GM23338 (cell line): ENCODE measurements at regions not wholly inside any gene's neighbourhood (a gene's known extent, or its start where the extent isn't known, plus 50 kb on each side); places are given as distances from the start of the nearest gene placed in this dataset.

Experiments
- ATAC-seq: fragments of 200-7000 bp; cut with Tn5 transposase; 3 replicates; pipeline ENCODE4 v1.9.1; 2020
- DNase-seq: peaks from one replicate; pipeline ENCODE4 v3.0.0-alpha.2; 2015; ENCODE audit warnings: low spot score
- H2AFZ ChIP-seq: fragments of 200-600 bp; sonication (generic); 2 replicates; pipeline ENCODE4 v1.8.0; 2016; ENCODE audit warnings: antibody characterized with exemption, mild to moderate bottlenecking, moderate library complexity
- H3F3A ChIP-seq: fragments of 200-600 bp; sonication (generic); replicated peaks from 2 replicates; pipeline ENCODE4 v1.8.0; 2017; ENCODE audit warnings: antibody characterized with exemption, mixed run types, low read depth
- H3K27ac ChIP-seq: fragments of 200-600 bp; sonication (generic); 2 replicates; pipeline ENCODE4 v1.6.1; 2016; ENCODE audit warnings: low read depth
- H3K27me3 ChIP-seq: fragments of 200-600 bp; sonication (generic); 2 replicates; pipeline ENCODE4 v1.8.0; 2016; ENCODE audit warnings: mild to moderate bottlenecking, mixed run types, moderate library complexity; ENCODE audit not compliant: insufficient read depth
- H3K36me3 ChIP-seq: fragments of 200-600 bp; sonication (generic); 2 replicates; pipeline ENCODE4 v1.8.0; 2016; ENCODE audit warnings: mild to moderate bottlenecking; ENCODE audit not compliant: insufficient read depth
- H3K4me1 ChIP-seq: fragments of 200-600 bp; sonication (generic); 2 replicates; pipeline ENCODE4 v1.8.0; 2016; ENCODE audit warnings: mild to moderate bottlenecking, moderate library complexity; ENCODE audit not compliant: insufficient read depth
- H3K4me2 ChIP-seq: fragments of 200-600 bp; sonication (generic); 2 replicates; pipeline ENCODE4 v1.7.1; 2017; ENCODE audit warnings: mixed run types
- H3K4me3 ChIP-seq: fragments of 200-600 bp; sonication (generic); 2 replicates; pipeline ENCODE4 v1.6.1; 2016; ENCODE audit warnings: mixed run types
- H3K79me2 ChIP-seq: fragments of 200-600 bp; sonication (generic); replicated peaks from 2 replicates; pipeline ENCODE4 v1.8.0; 2017; ENCODE audit warnings: mild to moderate bottlenecking; ENCODE audit not compliant: insufficient read depth
- H3K9me2 ChIP-seq: fragments of 200-600 bp; sonication (generic); 2 replicates; pipeline ENCODE4 v1.8.0; 2017; ENCODE audit not compliant: insufficient read depth
- H4K20me1 ChIP-seq: fragments of 200-600 bp; sonication (generic); replicated peaks from 2 replicates; pipeline ENCODE4 v1.8.0; 2017; ENCODE audit warnings: mild to moderate bottlenecking; ENCODE audit not compliant: insufficient read depth
- H3K27ac Mint-ChIP-seq: 2 replicates; pipeline ENCODE4 v1.8.0; 2020; ENCODE audit warnings: inconsistent platforms, mild to moderate bottlenecking, moderate library complexity, mixed read lengths
- H3K27me3 Mint-ChIP-seq: 3 replicates; pipeline ENCODE4 v1.8.0; 2022; ENCODE audit warnings: low read depth, mild to moderate bottlenecking, moderate library complexity, mixed read lengths, inconsistent platforms; ENCODE audit not compliant: insufficient read depth, poor library complexity
- H3K36me3 Mint-ChIP-seq: 3 replicates; pipeline ENCODE4 v1.8.0; 2021; ENCODE audit warnings: low read depth, mild to moderate bottlenecking, inconsistent platforms, moderate library complexity, mixed read lengths
- H3K4me1 Mint-ChIP-seq: 3 replicates; pipeline ENCODE4 v1.8.0; 2020; ENCODE audit warnings: mild to moderate bottlenecking, inconsistent platforms, mixed read lengths
- H3K4me3 Mint-ChIP-seq: 3 replicates; pipeline ENCODE4 v1.8.0; 2021; ENCODE audit warnings: moderate library complexity, mild to moderate bottlenecking, inconsistent platforms, mixed read lengths
- H3K9me3 Mint-ChIP-seq: 3 replicates; pipeline ENCODE4 v1.8.0; 2020; ENCODE audit warnings: moderate library complexity, mild to moderate bottlenecking, inconsistent platforms, mixed read lengths
- CREB1 ChIP-seq: fragments of 250-450 bp; sonication (Bioruptor Pico); IDR thresholded peaks from 2 replicates; pipeline ENCODE4 v1.5.0; 2020; ENCODE audit warnings: low read depth, mild to moderate bottlenecking, moderate library complexity
- ETS1 ChIP-seq: IDR thresholded peaks from 2 replicates; pipeline ENCODE4 v1.6.1; 2016; ENCODE audit warnings: antibody characterized with exemption
- EZH2 ChIP-seq: fragments of 200-600 bp; sonication (generic); IDR thresholded peaks from one replicate; pipeline ENCODE4 v1.8.0; 2017; ENCODE audit warnings: antibody characterized with exemption, mild to moderate bottlenecking, low read depth; ENCODE audit not compliant: unreplicated experiment
- EZH2phosphoT487 ChIP-seq: fragments of 200-600 bp; sonication (generic); IDR thresholded peaks from one replicate; pipeline ENCODE4 v1.8.1; 2018; ENCODE audit warnings: antibody characterized with exemption; ENCODE audit not compliant: unreplicated experiment
- JUNB ChIP-seq: IDR thresholded peaks from one replicate; pipeline ENCODE4 v1.6.1; 2016; ENCODE audit warnings: antibody characterized with exemption; ENCODE audit not compliant: unreplicated experiment
- NANOG ChIP-seq: IDR thresholded peaks from 2 replicates; pipeline ENCODE4 v1.6.1; 2016; ENCODE audit warnings: antibody characterized with exemption, borderline replicate concordance
- POLR2AphosphoS5 ChIP-seq: IDR thresholded peaks from 2 replicates; pipeline ENCODE4 v1.6.1; 2016; ENCODE audit warnings: antibody characterized with exemption, low read depth
- STAT1 ChIP-seq: IDR thresholded peaks from one replicate; pipeline ENCODE4 v1.6.1; 2016; ENCODE audit warnings: antibody characterized with exemption; ENCODE audit not compliant: unreplicated experiment
- ZNF114 ChIP-seq: fragments of 250-450 bp; sonication (Bioruptor Pico); IDR thresholded peaks from 2 replicates; pipeline ENCODE4 v1.5.0; 2020; ENCODE audit warnings: mild to moderate bottlenecking, moderate library complexity
- ZNF331 ChIP-seq: fragments of 250-450 bp; sonication (Bioruptor Pico); IDR thresholded peaks from 2 replicates; pipeline ENCODE4 v1.5.0; 2020; ENCODE audit warnings: low read depth, mild to moderate bottlenecking, moderate library complexity
- ZNF462 ChIP-seq: fragments of 250-450 bp; sonication (Bioruptor Pico); IDR thresholded peaks from 2 replicates; pipeline ENCODE4 v1.5.0; 2020; ENCODE audit warnings: mild to moderate bottlenecking, moderate library complexity

GRCh38 chr6:11919771-11920440 is 92.2 kb upstream of the HIVEP1 start (continued):
- TF ChIP-seq ZNF462 (CRISPR knock-in tag), result no peak
- no peak for TF ChIP-seq ZNF331 (CRISPR knock-in tag)
- no peak for TF ChIP-seq ETS1
- no peak for TF ChIP-seq STAT1
- no peak for TF ChIP-seq EZH2phosphoT487

- no peaks in the 10 kb centered on the region for H4K20me1 ChIP-seq
- ATAC-seq, result no peak
- Mint-ChIP-seq H3K4me1 (peaks cover 10% of the 10 kb centered on the region), H3K27me3 (peaks cover 4% of the 10 kb centered on the region), H3K4me3 (no peak overlapping the region), H3K27ac (peak overlapping the region; percentile 56), H3K9me3 (no peaks in the 10 kb centered on the region), H3K36me3 (no peaks in the 10 kb centered on the region)
- no peaks in the 10 kb centered on the region for H3K4me1 ChIP-seq
- no peaks in the 10 kb centered on the region for H3K36me3 ChIP-seq
- no peak overlapping the region for H3K4me2 ChIP-seq
- no peak overlapping the region; the same call in 1 of the 2 replicates for H2AFZ ChIP-seq
- DNase-seq, result no peak
- H3F3A ChIP-seq, result no peaks in the 10 kb centered on the region
- no peak overlapping the region for H3K4me3 ChIP-seq
- no peak overlapping the region for H3K27ac ChIP-seq
- H3K9me2 ChIP-seq, result no peaks in the 10 kb centered on the region
- H3K27me3 ChIP-seq, result no peaks in the 10 kb centered on the region
- H3K79me2 ChIP-seq, result no peaks in the 10 kb centered on the region
- TF ChIP-seq CREB1 (CRISPR knock-in tag) (no peak), POLR2AphosphoS5 (no peak), EZH2phosphoT487 (no peak), JUNB (no peak), NANOG (no peak), ZNF114 (CRISPR knock-in tag) (no peak), ZNF331 (CRISPR knock-in tag) (no peak), EZH2 (no peak)
Measured at GRCh38 chr6:11918739-11919605, 93.1 kb upstream of the HIVEP1 start.
